ENCODE measurements at regions not wholly inside any gene's neighbourhood (a gene's known extent, or its start where the extent isn't known, plus 50 kb on each side); places are given as distances from the start of the nearest gene placed in this dataset.

GRCh38 chr15:31254431-31255175, 72.0 kb upstream of the KLF13 start:
- in situ Hi-C loops (cut with HindIII; ENCODE audit: low sequenced_read_pairs) = no loop called here
- H3K4me3 ChIP-seq (ENCODE audit: low read depth, low read length) = no peak overlapping the region
- peak; percentile 64 for DNase-seq (ENCODE audit: low read depth, low spot score)
- TF ChIP-seq, protein P1, sequence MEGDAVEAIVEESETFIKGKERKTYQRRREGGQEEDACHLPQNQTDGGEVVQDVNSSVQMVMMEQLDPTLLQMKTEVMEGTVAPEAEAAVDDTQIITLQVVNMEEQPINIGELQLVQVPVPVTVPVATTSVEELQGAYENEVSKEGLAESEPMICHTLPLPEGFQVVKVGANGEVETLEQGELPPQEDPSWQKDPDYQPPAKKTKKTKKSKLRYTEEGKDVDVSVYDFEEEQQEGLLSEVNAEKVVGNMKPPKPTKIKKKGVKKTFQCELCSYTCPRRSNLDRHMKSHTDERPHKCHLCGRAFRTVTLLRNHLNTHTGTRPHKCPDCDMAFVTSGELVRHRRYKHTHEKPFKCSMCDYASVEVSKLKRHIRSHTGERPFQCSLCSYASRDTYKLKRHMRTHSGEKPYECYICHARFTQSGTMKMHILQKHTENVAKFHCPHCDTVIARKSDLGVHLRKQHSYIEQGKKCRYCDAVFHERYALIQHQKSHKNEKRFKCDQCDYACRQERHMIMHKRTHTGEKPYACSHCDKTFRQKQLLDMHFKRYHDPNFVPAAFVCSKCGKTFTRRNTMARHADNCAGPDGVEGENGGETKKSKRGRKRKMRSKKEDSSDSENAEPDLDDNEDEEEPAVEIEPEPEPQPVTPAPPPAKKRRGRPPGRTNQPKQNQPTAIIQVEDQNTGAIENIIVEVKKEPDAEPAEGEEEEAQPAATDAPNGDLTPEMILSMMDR (IDR thresholded peaks at IDR 0.05; ENCODE audit: low read depth, low read length) = no peak

- H3K4me3 ChIP-seq (ENCODE audit: low read depth, low read length) = no peak overlapping the region
- in situ Hi-C loops (cut with HindIII; ENCODE audit: low sequenced_read_pairs) = no loop called here
- no peak for DNase-seq (ENCODE audit: low read depth, low spot score)
- TF ChIP-seq, protein P1 (IDR thresholded peaks at IDR 0.05; ENCODE audit: low read depth, low read length) = no peak
Observed at GRCh38 chr15:31255176-31255510, 71.5 kb upstream of the KLF13 start.

DNA sequence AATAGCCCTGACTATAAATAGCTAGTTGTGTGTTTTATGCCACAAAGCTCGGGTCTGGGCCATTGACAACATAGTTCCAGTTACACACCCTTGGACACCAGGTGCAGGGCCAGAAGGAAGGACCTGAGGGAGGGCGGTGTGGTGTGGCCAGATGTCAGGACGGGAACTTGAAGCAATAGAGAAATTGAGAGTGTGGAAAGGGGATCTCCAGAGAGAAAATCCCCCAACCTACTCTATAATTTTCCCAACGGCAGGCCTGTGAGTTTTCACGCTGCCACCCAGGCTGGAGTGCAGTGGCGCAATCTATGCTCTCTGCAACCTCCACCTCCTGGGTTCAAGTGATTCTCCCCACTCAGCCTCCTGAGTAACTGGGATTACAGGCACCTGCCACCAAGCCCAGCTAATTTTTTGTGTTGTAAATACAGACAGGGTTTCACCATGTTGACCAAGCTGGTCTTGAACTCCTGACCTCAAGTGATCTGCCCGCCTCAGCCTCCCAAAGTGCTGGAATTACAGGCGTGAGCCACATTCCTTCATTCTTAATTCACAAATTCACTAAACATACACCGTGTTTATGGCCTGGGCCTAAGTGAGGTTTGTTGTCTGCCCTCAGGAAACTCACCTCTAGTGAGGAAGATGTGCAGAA, 70.8 kb upstream of the KLF13 start:
- no peak overlapping the region for H3K4me3 ChIP-seq (ENCODE audit: low read depth, low read length)
- TF ChIP-seq, protein P1 (IDR thresholded peaks at IDR 0.05; ENCODE audit: low read depth, low read length) = no peak
- no peak for DNase-seq (ENCODE audit: low read depth, low spot score)
- in situ Hi-C loops (cut with HindIII; ENCODE audit: low sequenced_read_pairs) = no loop called here

DNA sequence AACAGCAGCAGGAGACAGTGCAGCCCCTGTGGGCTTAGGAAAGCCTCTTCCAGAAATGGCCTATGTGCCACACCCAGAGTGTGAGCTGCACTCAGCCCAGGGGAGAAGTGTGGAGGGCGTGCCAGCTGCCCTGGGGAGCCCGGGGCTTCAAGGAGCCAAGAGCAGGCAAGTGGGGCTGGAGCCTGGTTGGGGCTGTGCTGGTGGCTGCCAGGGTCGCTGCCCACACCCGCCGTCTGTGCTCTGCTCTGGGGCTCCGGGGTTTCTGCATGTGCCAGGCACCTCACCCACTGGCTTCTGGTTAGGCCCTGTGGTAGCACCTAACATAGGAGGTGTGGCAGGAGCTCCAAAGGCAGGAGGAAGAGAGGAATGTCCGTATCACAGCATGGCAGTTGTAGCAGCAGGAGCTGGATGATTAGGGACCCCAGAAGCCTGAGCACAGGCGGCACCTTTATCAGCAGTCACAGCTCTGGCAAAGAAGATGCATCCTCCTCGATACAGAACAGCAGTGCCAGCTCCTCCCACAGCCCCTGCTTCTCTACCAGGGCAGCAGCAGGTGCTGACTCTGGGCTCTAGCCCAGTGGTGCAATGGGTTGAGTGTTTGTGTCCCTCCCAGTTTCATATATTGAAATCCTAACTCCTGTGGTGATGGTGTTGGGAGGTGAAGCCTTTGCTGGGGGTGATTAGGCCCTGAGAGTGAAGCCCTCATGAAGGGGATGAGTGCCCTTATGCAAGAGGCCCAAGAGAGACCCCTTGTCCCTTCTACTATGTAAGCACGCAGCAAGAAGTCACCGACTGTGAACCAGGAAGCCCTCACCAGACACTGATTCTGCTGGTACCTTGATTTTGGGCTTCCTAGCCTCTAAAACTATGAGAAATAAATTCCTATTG, 70.0 kb upstream of the KLF13 start:
- in situ Hi-C loops (cut with HindIII; ENCODE audit: low sequenced_read_pairs) = no loop called here
- no peak overlapping the region for H3K4me3 ChIP-seq (ENCODE audit: low read depth, low read length)
- TF ChIP-seq, protein P1 (IDR thresholded peaks at IDR 0.05; ENCODE audit: low read depth, low read length) = no peak
- no peak for DNase-seq (ENCODE audit: low read depth, low spot score)

- no peak overlapping the region for H3K4me3 ChIP-seq (ENCODE audit: low read depth, low read length)
- TF ChIP-seq, protein P1 (IDR thresholded peaks at IDR 0.05; ENCODE audit: low read depth, low read length) = no peak
- in situ Hi-C loops (cut with HindIII; ENCODE audit: low sequenced_read_pairs) = no loop called here
- DNase-seq (ENCODE audit: low read depth, low spot score) = no peak
Observed at GRCh38 chr15:31257286-31257685, 69.3 kb upstream of the KLF13 start.

DNA sequence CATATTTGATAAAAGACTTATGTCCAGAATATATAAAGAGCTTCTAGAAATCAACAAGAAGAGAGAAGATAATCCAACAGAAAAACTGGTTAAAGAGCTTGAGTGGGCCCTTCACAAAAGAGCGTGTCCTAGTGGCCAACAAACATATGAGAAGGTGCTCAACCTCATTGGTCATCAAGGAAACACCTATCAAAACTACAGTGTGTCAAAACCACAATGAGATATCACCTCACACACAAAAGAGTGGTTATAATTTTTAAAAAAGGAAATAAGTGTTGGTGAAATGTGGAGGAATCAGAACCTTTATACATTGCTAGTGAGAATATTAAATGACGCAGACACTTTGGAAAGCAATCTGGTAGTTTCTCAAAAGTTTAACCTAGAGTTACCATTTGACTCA, 68.4 kb upstream of the KLF13 start:
- no peak for DNase-seq (ENCODE audit: low read depth, low spot score)
- no peak overlapping the region for H3K4me3 ChIP-seq (ENCODE audit: low read depth, low read length)
- TF ChIP-seq, protein P1 (IDR thresholded peaks at IDR 0.05; ENCODE audit: low read depth, low read length) = no peak
- in situ Hi-C loops (cut with HindIII; ENCODE audit: low sequenced_read_pairs) = no loop called here
